ENCODE measurements at regions not wholly inside any gene's neighbourhood (a gene's known extent, or its start where the extent isn't known, plus 50 kb on each side); places are given as distances from the start of the nearest gene placed in this dataset.

GRCh38 chr12:4974217-4974616 lies 64.5 kb downstream of the KCNA1 start:
- ChIA-PET POLR2A (no interaction called here), CTCF (no interaction called here)

More at GRCh38 chr12:4974217-4974616, 64.5 kb downstream of the KCNA1 start:
- Histone ChIP-seq H3K79me2 (ENCODE audit: insufficient read depth, low read length) (no peaks in the 10 kb centered on the region), H2AFZ (ENCODE audit: low read depth, low read length, poor library complexity, severe bottlenecking) (no peak overlapping the region), H3K36me3 (ENCODE audit: control insufficient read depth in 1 of 2, insufficient read depth in 2 of 2, low read length in 2 of 2) (no peaks in the 10 kb centered on the region), H3K27ac (ENCODE audit: low read depth, low read length) (no peak overlapping the region), H3K27me3 (ENCODE audit: insufficient read depth, low read length) (peaks cover 75% of the 10 kb centered on the region), H3K9ac (ENCODE audit: low read length) (no peak overlapping the region), H3K9me2 (ENCODE audit: insufficient read depth) (no peaks in the 10 kb centered on the region), H3K4me2 (ENCODE audit: low read length) (no peak overlapping the region), H4K20me1 (ENCODE audit: insufficient read depth) (no peaks in the 10 kb centered on the region), H3K4me3 (replicated peaks in 1 of 2; ENCODE audit: low read depth in 1 of 2, low read length in 2 of 2) (no peak overlapping the region), H3K4me1 (ENCODE audit: control insufficient read depth in 1 of 2, insufficient read depth in 2 of 2, low read length in 2 of 2) (no peaks in the 10 kb centered on the region), H3K9me3 (ENCODE audit: control insufficient read depth in 1 of 2, insufficient read depth in 1 of 2, low read depth in 1 of 2, low read length in 2 of 2) (no peaks in the 10 kb centered on the region)
- no TSS peak for BruUV-seq (replicated peaks)
- intact Hi-C loops (cut with micrococcal nuclease): no loop called here
- DNase-seq (ENCODE audit: low read depth, low spot score) (no peak), ATAC-seq (no peak)
- RAD21 ChIA-PET (ENCODE audit: low non-redundant PET in 1 of 2, low total read pairs in 2 of 2, uncharacterized antibody in 2 of 2, unreplicated experiment in 2 of 2): no interaction called here
- TF ChIP-seq YY1 (IDR thresholded peaks at IDR 0.05; ENCODE audit: extremely low read depth, insufficient replicate concordance, low read depth, low read length): no peak
- TF ChIP-seq ZBTB33 (IDR thresholded peaks at IDR 0.05; ENCODE audit: extremely low read depth, insufficient replicate concordance, low read length): no peak
- TF ChIP-seq RAD21 (IDR thresholded peaks at IDR 0.05; ENCODE audit: low read depth): no peak
- TF ChIP-seq SIN3A (IDR thresholded peaks at IDR 0.05; ENCODE audit: low read depth): no peak
- no peak for TF ChIP-seq ZNF274 (IDR thresholded peaks at IDR 0.05; ENCODE audit: low read depth, low read length)
- no peak for TF ChIP-seq CTCF (IDR thresholded peaks at IDR 0.05 in 2 of 3, conservative IDR thresholded peaks at IDR 0.05 in 1 of 3; ENCODE audit: borderline replicate concordance in 1 of 3, insufficient read depth in 1 of 3, low read depth in 2 of 3, low read length in 2 of 3)

Data from HCT116 (cell line).